ENCODE measurements at regions not wholly inside any gene's neighbourhood (a gene's known extent, or its start where the extent isn't known, plus 50 kb on each side); places are given as distances from the start of the nearest gene placed in this dataset.

DNA sequence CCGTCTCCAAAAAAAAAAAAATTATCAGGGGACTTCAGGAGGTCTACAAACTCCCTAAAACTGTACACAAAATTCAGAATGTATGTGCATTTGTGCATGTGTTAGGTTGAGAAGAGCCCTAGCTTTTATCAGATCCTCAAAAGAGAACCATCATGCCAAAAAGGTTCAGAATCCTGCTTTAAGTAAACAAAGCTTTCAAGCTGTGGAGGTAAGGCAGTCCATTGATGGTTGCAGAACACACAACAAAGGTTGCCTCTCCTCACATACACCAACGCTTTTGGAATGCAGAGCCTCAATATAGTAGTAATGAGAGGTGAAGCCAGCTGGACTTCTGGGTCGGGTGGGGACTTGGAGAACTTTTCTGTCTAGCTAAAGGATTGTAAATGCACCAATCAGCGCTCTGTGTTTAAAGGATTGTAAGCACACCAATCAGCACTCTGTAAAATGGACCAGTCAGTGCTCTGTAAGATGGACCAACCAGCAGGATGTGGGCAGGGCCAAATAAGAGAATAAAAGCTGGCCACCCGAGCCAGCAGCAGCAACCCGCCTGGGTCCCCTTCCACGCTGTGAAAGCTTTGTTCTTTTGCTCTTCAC is 57.9 kb upstream of the RNF38 start:
- Histone ChIP-seq H3K9ac (ENCODE audit: extremely low read depth, low read length, poor library complexity, severe bottlenecking) (no peak overlapping the region), H3K4me1 (ENCODE audit: control insufficient read depth, insufficient read depth, low read length) (no peaks in the 10 kb centered on the region), H3K27ac (ENCODE audit: low read depth, low read length) (no peak overlapping the region), H3K9me3 (ENCODE audit: control insufficient read depth, low read length) (no peaks in the 10 kb centered on the region), H3K36me3 (ENCODE audit: control insufficient read depth, insufficient read depth, low read length) (peaks cover 22% of the 10 kb centered on the region), H3K27me3 (ENCODE audit: control insufficient read depth, insufficient read depth, low read length, poor library complexity, severe bottlenecking) (no peaks in the 10 kb centered on the region), H3K4me3 (ENCODE audit: low read length) (no peak overlapping the region)
- Mint-ChIP-seq H3K4me1 (peaks cover 9% of the 10 kb centered on the region), H3K27me3 (ENCODE audit: insufficient read depth) (no peaks in the 10 kb centered on the region), H3K27ac (peak overlapping the region; percentile 41), H3K9me3 (no peaks in the 10 kb centered on the region), H3K36me3 (ENCODE audit: low read depth) (peaks cover 21% of the 10 kb centered on the region), H3K4me3 (no peak overlapping the region)
- 93 to 96% methylated on average over 5 to 7 of the region's 7 CpGs for WGBS, 2 experiments (ENCODE audit: insufficient coverage in 1 of 2, insufficient read length in 1 of 2)
- TF ChIP-seq, protein P1, sequence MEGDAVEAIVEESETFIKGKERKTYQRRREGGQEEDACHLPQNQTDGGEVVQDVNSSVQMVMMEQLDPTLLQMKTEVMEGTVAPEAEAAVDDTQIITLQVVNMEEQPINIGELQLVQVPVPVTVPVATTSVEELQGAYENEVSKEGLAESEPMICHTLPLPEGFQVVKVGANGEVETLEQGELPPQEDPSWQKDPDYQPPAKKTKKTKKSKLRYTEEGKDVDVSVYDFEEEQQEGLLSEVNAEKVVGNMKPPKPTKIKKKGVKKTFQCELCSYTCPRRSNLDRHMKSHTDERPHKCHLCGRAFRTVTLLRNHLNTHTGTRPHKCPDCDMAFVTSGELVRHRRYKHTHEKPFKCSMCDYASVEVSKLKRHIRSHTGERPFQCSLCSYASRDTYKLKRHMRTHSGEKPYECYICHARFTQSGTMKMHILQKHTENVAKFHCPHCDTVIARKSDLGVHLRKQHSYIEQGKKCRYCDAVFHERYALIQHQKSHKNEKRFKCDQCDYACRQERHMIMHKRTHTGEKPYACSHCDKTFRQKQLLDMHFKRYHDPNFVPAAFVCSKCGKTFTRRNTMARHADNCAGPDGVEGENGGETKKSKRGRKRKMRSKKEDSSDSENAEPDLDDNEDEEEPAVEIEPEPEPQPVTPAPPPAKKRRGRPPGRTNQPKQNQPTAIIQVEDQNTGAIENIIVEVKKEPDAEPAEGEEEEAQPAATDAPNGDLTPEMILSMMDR (conservative IDR thresholded peaks at IDR 0.05) = no peak
- no peak for DNase-seq

DNA sequence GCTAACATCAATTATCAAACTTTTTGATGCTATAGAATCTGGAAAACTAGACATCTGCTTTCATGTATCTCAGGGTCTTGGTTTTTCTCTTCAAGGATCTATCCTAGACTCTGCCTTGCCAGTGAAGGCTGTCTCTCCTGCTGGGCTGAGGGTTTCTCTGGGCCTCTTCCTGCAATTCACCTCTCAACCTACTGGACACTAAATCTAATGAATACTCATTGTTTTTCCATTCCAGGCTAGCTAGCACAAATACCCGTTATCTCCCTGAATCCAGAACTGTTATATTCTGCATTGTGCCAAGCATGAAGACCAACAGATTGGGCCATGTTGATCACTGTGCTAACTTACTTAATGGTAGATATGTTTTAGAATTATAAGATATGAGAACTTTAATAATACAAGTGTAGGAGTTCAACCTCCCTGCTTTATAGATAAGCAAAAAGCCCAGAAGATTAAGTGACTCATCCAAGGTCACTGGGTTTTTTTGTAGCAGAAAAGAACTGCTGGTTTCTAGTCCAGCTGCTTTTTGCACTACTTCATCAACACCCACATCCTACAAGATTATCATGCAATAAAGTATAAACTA is 56.5 kb upstream of the RNF38 start:
- Histone ChIP-seq H3K9me3 (ENCODE audit: control insufficient read depth, low read length) (no peaks in the 10 kb centered on the region), H3K36me3 (ENCODE audit: control insufficient read depth, insufficient read depth, low read length) (peaks cover 12% of the 10 kb centered on the region), H3K4me3 (ENCODE audit: low read length) (no peak overlapping the region), H3K27me3 (ENCODE audit: control insufficient read depth, insufficient read depth, low read length, poor library complexity, severe bottlenecking) (no peaks in the 10 kb centered on the region), H3K9ac (ENCODE audit: extremely low read depth, low read length, poor library complexity, severe bottlenecking) (no peak overlapping the region), H3K4me1 (ENCODE audit: control insufficient read depth, insufficient read depth, low read length) (no peaks in the 10 kb centered on the region), H3K27ac (ENCODE audit: low read depth, low read length) (no peak overlapping the region)
- Mint-ChIP-seq H3K36me3 (ENCODE audit: low read depth) (peaks cover 25% of the 10 kb centered on the region), H3K4me3 (no peak overlapping the region), H3K27ac (peak overlapping the region; percentile 65), H3K27me3 (ENCODE audit: insufficient read depth) (no peaks in the 10 kb centered on the region), H3K9me3 (no peaks in the 10 kb centered on the region), H3K4me1 (peaks cover 6% of the 10 kb centered on the region)
- 86 to 88% methylated on average over 1 of the region's 1 CpG for WGBS, 2 experiments (ENCODE audit: insufficient coverage in 1 of 2, insufficient read length in 1 of 2)
- TF ChIP-seq, protein P1 (conservative IDR thresholded peaks at IDR 0.05) = no peak
- DNase-seq = no peak

DNA sequence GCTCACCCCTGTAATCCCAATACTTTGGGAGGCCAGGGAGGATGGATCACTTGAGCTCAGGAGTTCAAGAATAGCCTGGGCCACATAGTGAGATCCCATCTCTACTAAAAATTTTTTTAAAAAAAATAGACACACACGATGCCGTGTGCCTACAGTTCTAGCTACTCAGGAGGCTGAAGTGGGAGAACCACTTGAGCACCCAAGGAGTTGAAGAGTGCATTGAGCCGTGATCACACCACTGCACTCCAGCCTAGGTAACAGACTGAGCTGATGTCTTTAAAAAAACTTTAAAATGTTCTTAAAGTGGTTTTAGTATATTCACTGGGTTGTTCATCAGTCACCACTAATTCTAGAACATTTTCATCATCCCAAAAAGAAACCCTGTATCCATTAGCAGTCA is 51.9 kb upstream of the RNF38 start:
- Mint-ChIP-seq H3K36me3 (ENCODE audit: low read depth) (peaks cover 10% of the 10 kb centered on the region), H3K27me3 (ENCODE audit: insufficient read depth) (no peaks in the 10 kb centered on the region), H3K4me1 (peaks cover 20% of the 10 kb centered on the region), H3K4me3 (no peak overlapping the region), H3K27ac (peak overlapping the region; percentile 45), H3K9me3 (no peaks in the 10 kb centered on the region)
- Histone ChIP-seq H3K27me3 (ENCODE audit: control insufficient read depth, insufficient read depth, low read length, poor library complexity, severe bottlenecking) (no peaks in the 10 kb centered on the region), H3K9ac (ENCODE audit: extremely low read depth, low read length, poor library complexity, severe bottlenecking) (no peak overlapping the region), H3K4me3 (ENCODE audit: low read length) (no peak overlapping the region), H3K9me3 (ENCODE audit: control insufficient read depth, low read length) (no peaks in the 10 kb centered on the region), H3K4me1 (ENCODE audit: control insufficient read depth, insufficient read depth, low read length) (peaks cover 2% of the 10 kb centered on the region), H3K27ac (ENCODE audit: low read depth, low read length) (no peak overlapping the region), H3K36me3 (ENCODE audit: control insufficient read depth, insufficient read depth, low read length) (no peaks in the 10 kb centered on the region)
- TF ChIP-seq, protein P1 (conservative IDR thresholded peaks at IDR 0.05) = no peak
- DNase-seq = no peak
- WGBS, 2 experiments (ENCODE audit: insufficient coverage in 1 of 2, insufficient read length in 1 of 2) = 92 to 96% methylated on average over 3 of the region's 3 CpGs
